ENCODE measurements at regions not wholly inside any gene's neighbourhood (a gene's known extent, or its start where the extent isn't known, plus 50 kb on each side); places are given as distances from the start of the nearest gene placed in this dataset.

GRCh38 chr20:12022126-12022525 lies 104.4 kb downstream of the BTBD3 start:
- no peak for TF ChIP-seq CTCF (IDR thresholded peaks at IDR 0.05)
- Histone ChIP-seq H3K9ac (ENCODE audit: low read depth in 2 of 2, low read length in 2 of 2) (no peak overlapping the region), H3K4me1 (no peaks in the 10 kb centered on the region), H3K27me3 (no peaks in the 10 kb centered on the region), H3K4me3 (no peak overlapping the region), H3K36me3 (no peaks in the 10 kb centered on the region), H3K9me3 (no peaks in the 10 kb centered on the region), H3K27ac (no peak overlapping the region)
- intact Hi-C loops (cut with DNase I): no loop called here
- DNase-seq: no peak

GRCh38 chr20:12023194-12023795 lies 105.6 kb downstream of the BTBD3 start:
- H3K9me3 ChIP-seq: no peaks in the 10 kb centered on the region
- TF ChIP-seq CTCF (IDR thresholded peaks at IDR 0.05): no peak
- no peak overlapping the region for H3K27ac ChIP-seq
- H3K9ac ChIP-seq (ENCODE audit: low read depth in 2 of 2, low read length in 2 of 2): no peak overlapping the region
- H3K36me3 ChIP-seq: no peaks in the 10 kb centered on the region
- no peak overlapping the region for H3K4me3 ChIP-seq
- no peaks in the 10 kb centered on the region for H3K27me3 ChIP-seq
- intact Hi-C loops (cut with DNase I): no loop called here
- H3K4me1 ChIP-seq: no peaks in the 10 kb centered on the region
- DNase-seq: no peak

GRCh38 chr20:12028771-12029170 lies 111.1 kb downstream of the BTBD3 start:
- no peak for DNase-seq
- H3K36me3 ChIP-seq: no peaks in the 10 kb centered on the region
- H3K9me3 ChIP-seq: no peaks in the 10 kb centered on the region
- no peaks in the 10 kb centered on the region for H3K27me3 ChIP-seq
- TF ChIP-seq CTCF (IDR thresholded peaks at IDR 0.05): no peak
- H3K9ac ChIP-seq (ENCODE audit: low read depth in 2 of 2, low read length in 2 of 2): no peak overlapping the region
- H3K4me1 ChIP-seq: no peaks in the 10 kb centered on the region
- H3K27ac ChIP-seq: no peak overlapping the region
- intact Hi-C loops (cut with DNase I): no loop called here
- H3K4me3 ChIP-seq: no peak overlapping the region

GRCh38 chr20:12030470-12030869 lies 112.8 kb downstream of the BTBD3 start:
- H3K9ac ChIP-seq (ENCODE audit: low read depth in 2 of 2, low read length in 2 of 2): no peak overlapping the region
- H3K36me3 ChIP-seq: no peaks in the 10 kb centered on the region
- no peak overlapping the region for H3K4me3 ChIP-seq
- H3K27ac ChIP-seq: no peak overlapping the region
- H3K9me3 ChIP-seq: no peaks in the 10 kb centered on the region
- no peak for DNase-seq
- no peak for TF ChIP-seq CTCF (IDR thresholded peaks at IDR 0.05)
- H3K27me3 ChIP-seq: no peaks in the 10 kb centered on the region
- intact Hi-C loops (cut with DNase I): no loop called here
- no peaks in the 10 kb centered on the region for H3K4me1 ChIP-seq

GRCh38 chr20:12036142-12036541 lies 118.4 kb downstream of the BTBD3 start:
- TF ChIP-seq CTCF (IDR thresholded peaks at IDR 0.05): no peak
- intact Hi-C loops (cut with DNase I): no loop called here
- no peak for DNase-seq
- no peaks in the 10 kb centered on the region for H3K9me3 ChIP-seq
- no peaks in the 10 kb centered on the region for H3K36me3 ChIP-seq
- H3K9ac ChIP-seq (ENCODE audit: low read depth in 2 of 2, low read length in 2 of 2): no peak overlapping the region
- no peak overlapping the region for H3K4me3 ChIP-seq
- H3K4me1 ChIP-seq: no peaks in the 10 kb centered on the region
- no peak overlapping the region for H3K27ac ChIP-seq
- H3K27me3 ChIP-seq: no peaks in the 10 kb centered on the region
